A549 (cell line): ENCODE measurements at regions not wholly inside any gene's neighbourhood (a gene's known extent, or its start where the extent isn't known, plus 50 kb on each side); places are given as distances from the start of the nearest gene placed in this dataset.

Source experiments
- ATAC-seq, 2 experiments: fragments of 200-7000 bp in 1 of 2; fragments of >200 bp in 1 of 2; cut with Nextera tagmentation in 1 of 2; cut with Tn5 transposase in 1 of 2; 3 replicates each; pipeline versions ENCODE4 v1.8.0 to v1.9.1; 2018 to 2020; ENCODE audit warnings: mild to moderate bottlenecking in 1 of 2, moderate library complexity in 1 of 2
- CTCF ChIA-PET: fragments of 300-600 bp; sonication (Branson Sonifier 250); formaldehyde crosslinking; extraction: SDS; loops from one replicate; lab custom pipeline; 2021; ENCODE audit warnings: antibody characterized with exemption, inconsistent platforms; lab: Yijun Ruan, JAX
- POLR2A ChIA-PET: fragments of 350-600 bp; formaldehyde crosslinking; extraction: SDS; loops from one replicate; lab custom pipeline; 2021; ENCODE audit warnings: antibody characterized with exemption, inconsistent platforms; lab: Yijun Ruan, JAX
- DNase-seq, 2 experiments: peaks; one replicate each; pipeline versions ENCODE4 v3.0.0 to v3.0.0-alpha.2; 2011 to 2016; ENCODE audit warnings: low read depth in 1 of 2, low spot score in 1 of 2
- FAIRE-seq: peaks from 2 replicates; lab custom pipeline; 2011; peaks lifted over from hg19 to GRCh38; lab: Jason Lieb, UNC
- H3K27ac ChIP-seq, 2 experiments: fragments of >200 bp; sonication (Bioruptor Twin); formaldehyde crosslinking; 3 replicates each; pipeline ENCODE4 v1.5.1; 2016 to 2017
- H3K4me1 ChIP-seq: fragments of >200 bp; sonication (Bioruptor Twin); formaldehyde crosslinking; 3 replicates; pipeline ENCODE4 v1.6.1; 2016
- H3K4me2 ChIP-seq: fragments of >200 bp; sonication (Bioruptor Twin); formaldehyde crosslinking; 3 replicates; pipeline ENCODE4 v1.6.1; 2016
- H3K4me3 ChIP-seq: fragments of >200 bp; sonication (Bioruptor Twin); formaldehyde crosslinking; 3 replicates; pipeline ENCODE4 v1.5.1; 2016
- H3K9me3 ChIP-seq: fragments of >200 bp; sonication (Bioruptor Twin); formaldehyde crosslinking; 3 replicates; pipeline ENCODE4 v1.6.1; 2016
- BCL3 ChIP-seq: fragments of >200 bp; sonication (Bioruptor Twin); formaldehyde crosslinking; IDR thresholded peaks from 3 replicates; pipeline ENCODE4 v1.6.1; 2016
- CBX2 ChIP-seq: fragments of 200-600 bp; sonication (generic); IDR thresholded peaks from 2 replicates; pipeline ENCODE4 v1.6.1; 2016; ENCODE audit warnings: low read depth, mild to moderate bottlenecking, borderline replicate concordance
- CHD2 ChIP-seq: fragments of 150-350 bp; IDR thresholded peaks from 2 replicates; pipeline ENCODE4 v1.6.1; 2014; ENCODE audit warnings: low read length; ENCODE audit not compliant: partially characterized antibody
- CHD4 ChIP-seq: fragments of 200-600 bp; sonication (generic); IDR thresholded peaks from 2 replicates; pipeline ENCODE4 v1.6.1; 2016; ENCODE audit warnings: antibody characterized with exemption, mild to moderate bottlenecking, borderline replicate concordance
- EHF ChIP-seq: fragments of 250-450 bp; sonication (Bioruptor Pico); IDR thresholded peaks from 2 replicates; pipeline ENCODE4 v1.5.0; 2020; ENCODE audit warnings: mild to moderate bottlenecking
- EHMT2 ChIP-seq: fragments of 200-600 bp; sonication (generic); IDR thresholded peaks from 2 replicates; pipeline ENCODE4 v1.6.1; 2016; ENCODE audit warnings: antibody characterized with exemption, low read depth, mild to moderate bottlenecking, moderate library complexity
- ESRRA ChIP-seq: fragments of 150-350 bp; IDR thresholded peaks from 2 replicates; pipeline ENCODE4 v1.6.1; 2014; ENCODE audit warnings: mild to moderate bottlenecking, low read length, borderline replicate concordance
- HOXA7 ChIP-seq: fragments of 250-450 bp; sonication (Bioruptor Pico); IDR thresholded peaks from 2 replicates; pipeline ENCODE4 v1.5.0; 2020; ENCODE audit warnings: mild to moderate bottlenecking, moderate library complexity
- HOXB5 ChIP-seq: fragments of 250-450 bp; sonication (Bioruptor Pico); IDR thresholded peaks from 2 replicates; pipeline ENCODE4 v1.5.0; 2020; ENCODE audit warnings: mild to moderate bottlenecking, moderate library complexity
- JUNB ChIP-seq: fragments of >200 bp; sonication (Bioruptor Twin); formaldehyde crosslinking; IDR thresholded peaks from 2 replicates; pipeline ENCODE4 v1.6.1; 2016
- NFE2L2 ChIP-seq: fragments of 150-350 bp; conservative IDR thresholded peaks from 2 replicates; pipeline ENCODE4 v1.6.1; 2014; ENCODE audit warnings: low read length
- NR3C1 ChIP-seq: fragments of >200 bp; sonication (Bioruptor Twin); formaldehyde crosslinking; IDR thresholded peaks from 3 replicates; pipeline ENCODE4 v1.6.1; 2017
- PBX3 ChIP-seq: IDR thresholded peaks from 2 replicates; pipeline ENCODE4 v1.6.1; 2012
- POLR2AphosphoS2 ChIP-seq: conservative IDR thresholded peaks from 2 replicates; pipeline ENCODE4 v1.6.1; 2012; ENCODE audit warnings: low read length, improper control_type of control experiment, inconsistent platforms
- RAD21 ChIP-seq, 2 experiments: fragments of >200 bp in 1 of 2; sonication (Bioruptor Twin) in 1 of 2; formaldehyde crosslinking in 1 of 2; IDR thresholded peaks in 1 of 2; conservative IDR thresholded peaks in 1 of 2; 2 replicates in 1 of 2; 3 replicates in 1 of 2; pipeline ENCODE4 v1.6.1; 2012 to 2018; ENCODE audit warnings: inconsistent platforms in 1 of 2
- ZC3H11A ChIP-seq: fragments of 450-650 bp; IDR thresholded peaks from 2 replicates; pipeline ENCODE4 v1.6.1; 2014; ENCODE audit warnings: antibody characterized with exemption, mild to moderate bottlenecking
- WGBS: methylation state at CpG from one replicate; pipeline ENCODE4 v1.1.6; 2017; ENCODE audit errors: missing lambda C conversion rate; 5-methylcytosine and 5-hydroxymethylcytosine counted together

GRCh38 chr10:26952094-26952493 lies 91.3 kb upstream of the ABI1 start:
- FAIRE-seq, result no peak

GRCh38 chr10:26951650-26952049 lies 90.9 kb upstream of the ABI1 start:
- Histone ChIP-seq H3K27ac (no peak overlapping the region), H3K9me3 (peaks cover 4% of the 10 kb centered on the region; the same call in 1 of the 3 replicates), H3K4me2 (no peak overlapping the region), H3K4me3 (no peak overlapping the region), H3K4me1 (no peaks in the 10 kb centered on the region)
- CTCF ChIA-PET, result no interaction called here
- ATAC-seq (no peak), DNase-seq (no peak), FAIRE-seq (no peak)
- WGBS, result 100% methylated on average over 1 of the region's 1 CpG
- POLR2A ChIA-PET, result no interaction called here
- TF ChIP-seq HOXA7 (CRISPR knock-in tag), result no peak
- no peak for TF ChIP-seq EHMT2
- TF ChIP-seq EHF, result no peak
- no peak for TF ChIP-seq BCL3

More at GRCh38 chr10:26952094-26952493, 91.3 kb upstream of the ABI1 start:
- WGBS, result 61% methylated on average over 3 of the region's 3 CpGs
- no peak overlapping the region for H3K4me3 ChIP-seq
- no peak overlapping the region for H3K4me2 ChIP-seq
- peaks cover 4% of the 10 kb centered on the region; the same call in 1 of the 3 replicates for H3K9me3 ChIP-seq
- no peaks in the 10 kb centered on the region for H3K4me1 ChIP-seq
- ChIA-PET POLR2A (no interaction called here), CTCF (no interaction called here)
- TF ChIP-seq RAD21 (conservative IDR thresholded peaks at IDR 0.05 in 1 of 2, IDR thresholded peaks at IDR 0.05 in 1 of 2), result no peak
- TF ChIP-seq CBX2, result no peak
- no peak overlapping the region for H3K27ac ChIP-seq
- ATAC-seq (no peak), DNase-seq (no peak)

- H3K4me1 ChIP-seq, result no peaks in the 10 kb centered on the region
- H3K9me3 ChIP-seq, result peaks cover 4% of the 10 kb centered on the region; the same call in 1 of the 3 replicates
- ATAC-seq (no peak), FAIRE-seq (no peak), DNase-seq (no peak)
- POLR2A ChIA-PET, result no interaction called here
- CTCF ChIA-PET, result interaction anchor here (0.5 kb wide), 1 partner anchor 99 kb away, joined by 3 read pairs; no protein-coding TSS in a partner anchor
- no peak overlapping the region for H3K4me3 ChIP-seq
- no peak overlapping the region for H3K27ac ChIP-seq
- no peak for TF ChIP-seq CHD4
- TF ChIP-seq HOXB5 (CRISPR knock-in tag), result no peak
- TF ChIP-seq, all 56 proteins: peak for 0
- no peak overlapping the region for H3K4me2 ChIP-seq
Measured at GRCh38 chr10:26950934-26951333, 90.2 kb upstream of the ABI1 start.

- DNase-seq (no peak), FAIRE-seq (no peak), ATAC-seq (no peak; a peak in 2 of 6 replicates)
- WGBS, result 84% methylated on average over 25 of the region's 29 CpGs
- no peak overlapping the region for H3K27ac ChIP-seq
- CTCF ChIA-PET, result no interaction called here
- POLR2A ChIA-PET, result no interaction called here
- no peaks in the 10 kb centered on the region for H3K4me1 ChIP-seq
- H3K4me2 ChIP-seq, result no peak overlapping the region
- no peak overlapping the region for H3K4me3 ChIP-seq
- TF ChIP-seq CHD4, result no peak
- no peak for TF ChIP-seq CHD2
- no peak for TF ChIP-seq ESRRA
- no peak for TF ChIP-seq PBX3
- peaks cover 4% of the 10 kb centered on the region; the same call in 1 of the 3 replicates for H3K9me3 ChIP-seq
Measured at GRCh38 chr10:26946102-26946811, 85.5 kb upstream of the ABI1 start.

GRCh38 chr10:26944261-26944882 lies 83.6 kb upstream of the ABI1 start:
- FAIRE-seq (no peak), ATAC-seq (no peak)

More at GRCh38 chr10:26944261-26944882, 83.6 kb upstream of the ABI1 start:
- WGBS, result 76% methylated on average over 17 of the region's 18 CpGs
- Histone ChIP-seq H3K4me2 (no peak overlapping the region), H3K4me1 (no peaks in the 10 kb centered on the region), H3K27ac (no peak overlapping the region), H3K4me3 (no peak overlapping the region), H3K9me3 (no peaks in the 10 kb centered on the region)
- no peak for TF ChIP-seq POLR2AphosphoS2
- TF ChIP-seq HOXA7 (CRISPR knock-in tag), result no peak
- no peak for TF ChIP-seq NR3C1
- no peak for TF ChIP-seq JUNB
- TF ChIP-seq NFE2L2, result no peak
- TF ChIP-seq ZC3H11A, result no peak
- ChIA-PET CTCF (no interaction called here), POLR2A (no interaction called here)
- no peak for DNase-seq
